GM12873 (cell line): ENCODE measurements at regions not wholly inside any gene's neighbourhood (a gene's known extent, or its start where the extent isn't known, plus 50 kb on each side); places are given as distances from the start of the nearest gene placed in this dataset.

Source experiments
- TF ChIP-seq, protein P1 (sequence below): IDR thresholded peaks from 2 replicates; pipeline ENCODE4 v1.5.1; 2012; ENCODE audit warnings: low read depth, mild to moderate bottlenecking, moderate library complexity, low read length, control low read depth; ENCODE audit not compliant: insufficient read depth; ENCODE audit errors: missing control alignments

DNA sequence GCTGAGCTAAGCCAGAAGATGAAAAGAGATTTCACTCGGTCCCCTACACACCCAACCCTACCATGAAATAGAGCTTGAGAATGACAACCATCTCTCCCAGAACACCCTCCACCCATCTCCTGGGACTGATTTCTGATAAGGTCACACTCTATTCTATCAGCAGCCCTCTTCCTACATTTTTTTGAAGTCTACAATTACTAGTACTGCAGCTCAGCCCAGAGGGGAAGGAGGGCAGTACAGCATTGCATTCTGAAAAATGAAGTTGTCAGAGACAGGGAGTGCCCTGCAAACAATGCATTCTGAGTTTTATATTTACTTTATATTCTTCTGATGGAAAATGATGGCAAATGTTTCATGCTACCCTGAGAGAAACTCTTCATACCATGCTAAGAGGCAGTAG is 318.5 kb downstream of the BCAT1 start:
- TF ChIP-seq, protein P1, sequence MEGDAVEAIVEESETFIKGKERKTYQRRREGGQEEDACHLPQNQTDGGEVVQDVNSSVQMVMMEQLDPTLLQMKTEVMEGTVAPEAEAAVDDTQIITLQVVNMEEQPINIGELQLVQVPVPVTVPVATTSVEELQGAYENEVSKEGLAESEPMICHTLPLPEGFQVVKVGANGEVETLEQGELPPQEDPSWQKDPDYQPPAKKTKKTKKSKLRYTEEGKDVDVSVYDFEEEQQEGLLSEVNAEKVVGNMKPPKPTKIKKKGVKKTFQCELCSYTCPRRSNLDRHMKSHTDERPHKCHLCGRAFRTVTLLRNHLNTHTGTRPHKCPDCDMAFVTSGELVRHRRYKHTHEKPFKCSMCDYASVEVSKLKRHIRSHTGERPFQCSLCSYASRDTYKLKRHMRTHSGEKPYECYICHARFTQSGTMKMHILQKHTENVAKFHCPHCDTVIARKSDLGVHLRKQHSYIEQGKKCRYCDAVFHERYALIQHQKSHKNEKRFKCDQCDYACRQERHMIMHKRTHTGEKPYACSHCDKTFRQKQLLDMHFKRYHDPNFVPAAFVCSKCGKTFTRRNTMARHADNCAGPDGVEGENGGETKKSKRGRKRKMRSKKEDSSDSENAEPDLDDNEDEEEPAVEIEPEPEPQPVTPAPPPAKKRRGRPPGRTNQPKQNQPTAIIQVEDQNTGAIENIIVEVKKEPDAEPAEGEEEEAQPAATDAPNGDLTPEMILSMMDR, result no peak

DNA sequence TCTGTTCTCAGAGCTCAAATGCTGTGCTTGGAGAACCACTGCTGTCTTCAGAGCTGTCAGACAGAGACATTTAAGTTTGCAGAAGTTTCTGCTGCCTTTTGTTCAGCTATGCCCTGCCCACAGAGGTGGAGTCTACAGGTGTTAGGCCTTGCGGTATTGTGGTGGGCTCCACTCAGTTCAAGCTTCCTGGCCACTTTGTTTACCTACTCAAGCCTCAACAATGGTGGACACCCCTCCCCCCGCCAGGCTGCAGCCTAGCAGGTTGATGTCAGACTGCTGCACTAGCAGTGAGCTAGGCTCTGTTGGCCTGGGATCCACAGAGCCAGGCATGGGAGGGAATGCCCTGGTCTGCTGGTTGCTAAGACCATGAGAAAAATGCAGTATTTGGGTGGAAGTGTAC is 323.8 kb downstream of the BCAT1 start:
- TF ChIP-seq, protein P1, result no peak

GRCh38 chr12:24617471-24617870 is 331.4 kb downstream of the BCAT1 start:
- TF ChIP-seq, protein P1, result no peak

- TF ChIP-seq, protein P1, result no peak
Measured at GRCh38 chr12:24615967-24616411, 332.9 kb downstream of the BCAT1 start.

- TF ChIP-seq, protein P1, result no peak
Measured at GRCh38 chr12:24608637-24609285, 340.1 kb downstream of the BCAT1 start.

DNA sequence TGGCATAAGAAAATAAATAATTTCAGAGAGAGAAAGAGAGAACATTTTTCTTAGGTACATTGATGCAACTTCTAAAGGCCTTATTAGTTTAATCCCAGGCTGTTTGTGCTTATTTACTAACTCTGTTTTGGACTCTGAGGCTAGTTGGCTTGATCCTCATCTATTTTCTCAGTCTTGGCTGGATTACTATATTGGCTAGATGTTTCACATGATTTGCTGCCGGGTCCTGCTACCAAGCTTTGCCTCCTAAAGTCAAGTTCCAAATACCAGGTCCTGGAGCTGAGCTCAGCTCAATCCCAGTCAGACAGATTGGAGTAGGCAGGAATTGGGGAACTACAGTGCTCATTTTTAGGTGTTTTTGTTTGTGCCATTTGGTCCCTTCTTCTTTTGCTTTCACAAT is 340.8 kb downstream of the BCAT1 start:
- TF ChIP-seq, protein P1, result no peak

- TF ChIP-seq, protein P1, result no peak
Measured at GRCh38 chr12:24605916-24606315, 343.0 kb downstream of the BCAT1 start.

- TF ChIP-seq, protein P1, result no peak
Measured at GRCh38 chr12:24605466-24605865, 343.4 kb downstream of the BCAT1 start.
